Endothelial cell of umbilical vein (primary cell): ENCODE measurements at regions not wholly inside any gene's neighbourhood (a gene's known extent, or its start where the extent isn't known, plus 50 kb on each side); places are given as distances from the start of the nearest gene placed in this dataset.

Experiments used
- BruUV-seq: library from RNA; stranded (reverse); fragments of 400-500 nt; replicated peaks from 2 replicates; lab custom pipeline; 2021; lab: Mats Ljungman, UMichigan
- CTCF ChIA-PET: fragments of 300-600, 350-600 bp; sonication (Branson Sonifier 250); formaldehyde crosslinking; loops from one replicate; lab custom pipeline; 2021; ENCODE audit warnings: antibody characterized with exemption, inconsistent platforms; lab: Charles Lee
- POLR2A ChIA-PET: fragments of 300-600, 350-600 bp; sonication (Branson Sonifier 250); formaldehyde crosslinking; loops from one replicate; lab custom pipeline; 2021; ENCODE audit warnings: antibody characterized with exemption, inconsistent platforms; lab: Charles Lee
- DNase-seq: peaks from one replicate; pipeline ENCODE4 v3.0.0-alpha.2; 2011; ENCODE audit warnings: low read depth, low spot score
- FAIRE-seq: peaks from 2 replicates; lab custom pipeline; 2011; peaks lifted over from hg19 to GRCh38; lab: Jason Lieb, UNC
- H2AFZ ChIP-seq: 2 replicates; pipeline ENCODE4 v1.6.0; 2012; ENCODE audit warnings: low read depth, low read length, control low read depth, inconsistent platforms
- H3K27ac ChIP-seq: 2 replicates; pipeline ENCODE4 v1.5.1; 2011; ENCODE audit warnings: low read depth, mild to moderate bottlenecking, control low read depth, low read length, moderate library complexity; ENCODE audit not compliant: insufficient read depth
- H3K27me3 ChIP-seq, 2 experiments: 2 replicates each; pipeline versions ENCODE4 v1.6.0 to v1.6.1; 2011; ENCODE audit warnings: low read length in 2 of 2, mixed read lengths in 1 of 2; ENCODE audit not compliant: control insufficient read depth in 2 of 2, insufficient read depth in 2 of 2
- H3K36me3 ChIP-seq, 2 experiments: 2 replicates in 1 of 2; 3 replicates in 1 of 2; pipeline ENCODE4 v1.5.1; 2011; ENCODE audit warnings: low read length in 2 of 2, mild to moderate bottlenecking in 1 of 2, moderate library complexity in 1 of 2; ENCODE audit not compliant: control insufficient read depth in 2 of 2, insufficient read depth in 2 of 2; ENCODE audit errors: extremely low read depth in 1 of 2
- H3K4me1 ChIP-seq: 3 replicates; pipeline ENCODE4 v1.5.1; 2011; ENCODE audit warnings: mild to moderate bottlenecking, low read length; ENCODE audit not compliant: control insufficient read depth, insufficient read depth; ENCODE audit errors: extremely low read depth
- H3K4me2 ChIP-seq: 2 replicates; pipeline ENCODE4 v1.6.1; 2011; ENCODE audit warnings: low read length, control low read depth, mixed read lengths; ENCODE audit not compliant: insufficient read depth
- H3K4me3 ChIP-seq, 3 experiments: fragments of 200-600 bp in 1 of 3; sonication (generic), shearing (Covaris generic) in 1 of 3; replicated peaks in 1 of 3; 2 replicates each; pipeline ENCODE4 v1.5.1; 2011 to 2016; ENCODE audit warnings: control low read depth in 3 of 3, low read length in 3 of 3, mild to moderate bottlenecking in 2 of 3, inconsistent platforms in 1 of 3, low read depth in 1 of 3, moderate library complexity in 1 of 3; ENCODE audit not compliant: insufficient read depth in 1 of 3
- H3K79me2 ChIP-seq: 2 replicates; pipeline ENCODE4 v1.6.0; 2012; ENCODE audit warnings: low read length, inconsistent platforms; ENCODE audit not compliant: control insufficient read depth, insufficient read depth
- H3K9ac ChIP-seq: replicated peaks from 2 replicates; pipeline ENCODE3; 2011; ENCODE audit warnings: low read length, control low read depth; ENCODE audit not compliant: insufficient read depth; ENCODE audit errors: extremely low read depth
- H3K9me1 ChIP-seq: replicated peaks from 3 replicates; pipeline ENCODE4 v1.6.0; 2011; ENCODE audit warnings: mild to moderate bottlenecking, low read length; ENCODE audit not compliant: control insufficient read depth, insufficient read depth; ENCODE audit errors: extremely low read depth
- H3K9me3 ChIP-seq: replicated peaks from 2 replicates; pipeline ENCODE4 v1.5.1; 2012; ENCODE audit warnings: low read length, inconsistent platforms; ENCODE audit not compliant: control insufficient read depth, insufficient read depth
- H4K20me1 ChIP-seq: replicated peaks from 2 replicates; pipeline ENCODE3; 2011; ENCODE audit warnings: mild to moderate bottlenecking, low read length; ENCODE audit not compliant: control insufficient read depth, insufficient read depth; ENCODE audit errors: extremely low read depth
- EZH2 ChIP-seq: IDR thresholded peaks from 2 replicates; pipeline ENCODE4 v1.6.1; 2012; ENCODE audit warnings: borderline replicate concordance, low read depth, mild to moderate bottlenecking, moderate library complexity, low read length, inconsistent platforms; ENCODE audit not compliant: severe bottlenecking
- FOS ChIP-seq: IDR thresholded peaks from 2 replicates; pipeline ENCODE4 v1.6.1; 2011; ENCODE audit warnings: mild to moderate bottlenecking, low read length, moderate library complexity, borderline replicate concordance; ENCODE audit not compliant: insufficient read depth
- GATA2 ChIP-seq: IDR thresholded peaks from 2 replicates; pipeline ENCODE4 v1.7.0; 2011; ENCODE audit warnings: low read depth, mild to moderate bottlenecking, moderate library complexity, mixed read lengths, low read length; ENCODE audit not compliant: insufficient read length, insufficient read depth
- JUN ChIP-seq: IDR thresholded peaks from 2 replicates; pipeline ENCODE4 v1.6.1; 2011; ENCODE audit warnings: borderline replicate concordance, low read depth; ENCODE audit not compliant: insufficient read length, insufficient read depth
- MAX ChIP-seq: IDR thresholded peaks from 2 replicates; pipeline ENCODE4 v1.6.1; 2011; ENCODE audit not compliant: insufficient read depth, insufficient read length
- MYC ChIP-seq: IDR thresholded peaks from one replicate; pipeline ENCODE4 v1.6.1; 2011; ENCODE audit warnings: mild to moderate bottlenecking, low read depth, low read length
- POLR2A ChIP-seq: IDR thresholded peaks from 2 replicates; pipeline ENCODE4 v1.6.1; 2012; ENCODE audit warnings: low read depth, mild to moderate bottlenecking, control low read depth, low read length
- POLR2AphosphoS5 ChIP-seq: IDR thresholded peaks from 2 replicates; pipeline ENCODE4 v1.6.1; 2012; ENCODE audit warnings: low read depth, mild to moderate bottlenecking, control low read depth, low read length, moderate library complexity; ENCODE audit not compliant: insufficient read depth
- dilution Hi-C: fragments of 300-500 bp; cut with MboI; formaldehyde crosslinking; loops from one replicate; pipeline ENCODE4 v1.15.0; 2019; ENCODE audit warnings: low sequenced_read_pairs; ENCODE audit not compliant: extremely low pct_ligation_motif_present
- intact Hi-C: fragments of 100-400 bp; cut with micrococcal nuclease; formaldehyde crosslinking; loops from one replicate; pipeline ENCODE4 v1.10.0; 2022
- TF ChIP-seq, protein P1 (sequence below), 2 donors: IDR thresholded peaks; 1 replicate in 1 of 2; 2 replicates in 1 of 2; pipeline ENCODE4 v1.5.1; 2011; ENCODE audit warnings: low read length in 2 of 2, mild to moderate bottlenecking in 2 of 2, moderate library complexity in 2 of 2, control low read depth in 1 of 2, inconsistent platforms in 1 of 2, low read depth in 1 of 2; ENCODE audit not compliant: insufficient read depth in 1 of 2; ENCODE audit errors: extremely low read depth in 1 of 2

DNA sequence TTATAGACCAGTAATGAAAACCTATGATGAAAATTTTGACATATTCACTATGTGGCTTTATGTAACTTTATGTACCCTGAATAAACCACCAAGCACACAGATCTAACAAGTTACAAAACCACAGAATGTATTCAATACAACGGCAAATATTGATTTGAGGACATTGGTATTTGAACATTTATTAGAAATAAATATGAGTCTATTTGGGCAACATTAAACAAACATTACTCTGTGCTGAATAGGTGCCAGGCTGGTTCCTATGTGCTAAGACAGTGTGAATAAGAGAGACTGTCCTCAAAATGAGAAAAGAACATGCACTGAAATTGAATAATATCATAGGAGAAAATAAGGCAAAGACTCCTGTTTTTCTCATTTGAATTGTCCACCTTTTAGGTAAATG is 1341.2 kb downstream of the PLA2G4A start:
- Histone ChIP-seq H4K20me1 (no peaks in the 10 kb centered on the region), H3K79me2 (no peaks in the 10 kb centered on the region), H3K4me1 (no peaks in the 10 kb centered on the region), H3K9ac (no peak overlapping the region), H3K4me3 (no peak overlapping the region), H3K36me3 (no peaks in the 10 kb centered on the region), H3K4me2 (no peak overlapping the region), H3K9me1 (no peaks in the 10 kb centered on the region), H2AFZ (no peak overlapping the region), H3K27me3 (no peaks in the 10 kb centered on the region), H3K9me3 (no peaks in the 10 kb centered on the region), H3K27ac (no peak overlapping the region)
- POLR2A ChIA-PET = no interaction called here
- no TSS peak for BruUV-seq
- CTCF ChIA-PET = no interaction called here
- no peak for DNase-seq
- dilution Hi-C loops (no loop called here), intact Hi-C loops (no loop called here)
- no peak for TF ChIP-seq MAX
- TF ChIP-seq POLR2AphosphoS5 = no peak
- no peak for TF ChIP-seq FOS
- TF ChIP-seq, protein P1, sequence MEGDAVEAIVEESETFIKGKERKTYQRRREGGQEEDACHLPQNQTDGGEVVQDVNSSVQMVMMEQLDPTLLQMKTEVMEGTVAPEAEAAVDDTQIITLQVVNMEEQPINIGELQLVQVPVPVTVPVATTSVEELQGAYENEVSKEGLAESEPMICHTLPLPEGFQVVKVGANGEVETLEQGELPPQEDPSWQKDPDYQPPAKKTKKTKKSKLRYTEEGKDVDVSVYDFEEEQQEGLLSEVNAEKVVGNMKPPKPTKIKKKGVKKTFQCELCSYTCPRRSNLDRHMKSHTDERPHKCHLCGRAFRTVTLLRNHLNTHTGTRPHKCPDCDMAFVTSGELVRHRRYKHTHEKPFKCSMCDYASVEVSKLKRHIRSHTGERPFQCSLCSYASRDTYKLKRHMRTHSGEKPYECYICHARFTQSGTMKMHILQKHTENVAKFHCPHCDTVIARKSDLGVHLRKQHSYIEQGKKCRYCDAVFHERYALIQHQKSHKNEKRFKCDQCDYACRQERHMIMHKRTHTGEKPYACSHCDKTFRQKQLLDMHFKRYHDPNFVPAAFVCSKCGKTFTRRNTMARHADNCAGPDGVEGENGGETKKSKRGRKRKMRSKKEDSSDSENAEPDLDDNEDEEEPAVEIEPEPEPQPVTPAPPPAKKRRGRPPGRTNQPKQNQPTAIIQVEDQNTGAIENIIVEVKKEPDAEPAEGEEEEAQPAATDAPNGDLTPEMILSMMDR (IDR thresholded peaks at IDR 0.05; ENCODE audit: extremely low read depth in 1 of 2, insufficient read depth in 1 of 2, low read depth in 1 of 2, low read length in 2 of 2) = no peak
- TF ChIP-seq EZH2 = no peak
- TF ChIP-seq GATA2 = no peak
- no peak for TF ChIP-seq POLR2A
- TF ChIP-seq MYC = no peak
- TF ChIP-seq JUN = no peak
- FAIRE-seq = no peak
